Stomach smooth muscle (tissue), 2 donors: ENCODE measurements at regions not wholly inside any gene's neighbourhood (a gene's known extent, or its start where the extent isn't known, plus 50 kb on each side); places are given as distances from the start of the nearest gene placed in this dataset.

ENCODE experiments used
- H3K27ac ChIP-seq: one replicate; pipeline ENCODE4 v1.7.0; 2013; ENCODE audit warnings: mild to moderate bottlenecking, low read length, inconsistent platforms
- H3K27me3 ChIP-seq, 2 donors: one replicate each; pipeline ENCODE4 v1.7.0; 2013; ENCODE audit warnings: low read length in 2 of 2; ENCODE audit not compliant: insufficient read depth in 2 of 2, control insufficient read depth in 1 of 2
- H3K36me3 ChIP-seq, 2 donors: one replicate each; pipeline ENCODE4 v1.7.0; 2013; ENCODE audit warnings: low read length in 2 of 2; ENCODE audit not compliant: control insufficient read depth in 2 of 2, insufficient read depth in 2 of 2
- H3K4me1 ChIP-seq: one replicate; pipeline ENCODE4 v1.7.0; 2013; ENCODE audit warnings: low read length; ENCODE audit not compliant: control insufficient read depth, insufficient read depth
- H3K4me3 ChIP-seq, 2 donors: one replicate each; pipeline ENCODE4 v1.7.0; 2013; ENCODE audit warnings: low read length in 2 of 2
- H3K9ac ChIP-seq, 2 donors: one replicate each; pipeline ENCODE4 v1.7.0; 2013; ENCODE audit warnings: low read length in 2 of 2, mild to moderate bottlenecking in 1 of 2
- H3K9me3 ChIP-seq, 2 donors: one replicate each; pipeline ENCODE4 v1.7.0; 2013; ENCODE audit warnings: low read length in 2 of 2; ENCODE audit not compliant: control insufficient read depth in 2 of 2
- donor health status: healthy.
- donor health status: Pancreatic carcinoma.

GRCh38 chrX:10813761-10814160, 193.4 kb upstream of the MID1 start:
- no peak overlapping the region for H3K27ac ChIP-seq
- H3K27me3 ChIP-seq, result no peaks in the 10 kb centered on the region
- H3K36me3 ChIP-seq, result no peaks in the 10 kb centered on the region

GRCh38 chrX:10818651-10819050, 198.3 kb upstream of the MID1 start:
- Histone ChIP-seq H3K4me3 (no peak overlapping the region), H3K27me3 (no peaks in the 10 kb centered on the region), H3K27ac (no peak overlapping the region), H3K4me1 (no peaks in the 10 kb centered on the region), H3K9ac (no peak overlapping the region), H3K9me3 (no peaks in the 10 kb centered on the region), H3K36me3 (no peaks in the 10 kb centered on the region)

More at GRCh38 chrX:10813761-10814160, 193.4 kb upstream of the MID1 start:
- H3K4me1 ChIP-seq, result no peaks in the 10 kb centered on the region
- no peak overlapping the region for H3K4me3 ChIP-seq
- no peaks in the 10 kb centered on the region for H3K9me3 ChIP-seq
- H3K9ac ChIP-seq, result no peak overlapping the region

GRCh38 chrX:10819973-10820372, 199.6 kb upstream of the MID1 start:
- no peaks in the 10 kb centered on the region for H3K4me1 ChIP-seq
- H3K9me3 ChIP-seq, result no peaks in the 10 kb centered on the region
- no peak overlapping the region for H3K4me3 ChIP-seq
- H3K9ac ChIP-seq, result no peak overlapping the region
- no peak overlapping the region for H3K27ac ChIP-seq
- H3K36me3 ChIP-seq, result no peaks in the 10 kb centered on the region
- H3K27me3 ChIP-seq, result no peaks in the 10 kb centered on the region

- no peaks in the 10 kb centered on the region for H3K9me3 ChIP-seq
- no peaks in the 10 kb centered on the region for H3K27me3 ChIP-seq
- H3K27ac ChIP-seq, result no peak overlapping the region
- H3K4me1 ChIP-seq, result no peaks in the 10 kb centered on the region
- no peak overlapping the region for H3K9ac ChIP-seq
- H3K4me3 ChIP-seq, result peak overlapping the region in 1 of 2 donors; percentile 43
- H3K36me3 ChIP-seq, result no peaks in the 10 kb centered on the region
Measured at GRCh38 chrX:10821293-10821692, 200.9 kb upstream of the MID1 start.

GRCh38 chrX:10828036-10828435, 207.7 kb upstream of the MID1 start:
- no peaks in the 10 kb centered on the region for H3K36me3 ChIP-seq
- H3K27ac ChIP-seq, result no peak overlapping the region

GRCh38 chrX:10828640-10829039, 208.3 kb upstream of the MID1 start:
- H3K4me3 ChIP-seq, result no peak overlapping the region
- no peaks in the 10 kb centered on the region for H3K27me3 ChIP-seq
- no peaks in the 10 kb centered on the region for H3K36me3 ChIP-seq
- H3K4me1 ChIP-seq, result no peaks in the 10 kb centered on the region
- no peak overlapping the region for H3K9ac ChIP-seq
- H3K27ac ChIP-seq, result no peak overlapping the region
- no peaks in the 10 kb centered on the region for H3K9me3 ChIP-seq

More at GRCh38 chrX:10828036-10828435, 207.7 kb upstream of the MID1 start:
- Histone ChIP-seq H3K9ac (no peak overlapping the region), H3K9me3 (no peaks in the 10 kb centered on the region), H3K4me3 (no peak overlapping the region), H3K4me1 (no peaks in the 10 kb centered on the region), H3K27me3 (no peaks in the 10 kb centered on the region)

GRCh38 chrX:10831716-10832502, 211.5 kb upstream of the MID1 start:
- H3K36me3 ChIP-seq, result no peaks in the 10 kb centered on the region
- no peaks in the 10 kb centered on the region for H3K27me3 ChIP-seq
- H3K9ac ChIP-seq, result peak overlapping the region in 1 of 2 donors; percentile 55
- peak overlapping the region; percentile 33 to 52 for H3K4me3 ChIP-seq
- no peak overlapping the region for H3K27ac ChIP-seq
- H3K4me1 ChIP-seq, result no peaks in the 10 kb centered on the region
- H3K9me3 ChIP-seq, result no peaks in the 10 kb centered on the region

- H3K27ac ChIP-seq, result peak overlapping the region; percentile 4
- H3K4me1 ChIP-seq, result no peaks in the 10 kb centered on the region
- H3K4me3 ChIP-seq, result peak overlapping the region; percentile 66 to 67
- no peaks in the 10 kb centered on the region for H3K27me3 ChIP-seq
- H3K9me3 ChIP-seq, result no peaks in the 10 kb centered on the region
- H3K36me3 ChIP-seq, result no peaks in the 10 kb centered on the region
- H3K9ac ChIP-seq, result peak overlapping the region in 1 of 2 donors; percentile 55
Measured at GRCh38 chrX:10833299-10834169, 213.1 kb upstream of the MID1 start.

- Histone ChIP-seq H3K27me3 (peaks cover 0 to 2% of the 10 kb centered on the region in 2 donors), H3K9ac (no peak overlapping the region), H3K36me3 (no peaks in the 10 kb centered on the region), H3K4me3 (no peak overlapping the region), H3K9me3 (no peaks in the 10 kb centered on the region), H3K27ac (no peak overlapping the region), H3K4me1 (no peaks in the 10 kb centered on the region)
Measured at GRCh38 chrX:10841579-10841978, 221.2 kb upstream of the MID1 start.

GRCh38 chrX:10842646-10843045, 222.3 kb upstream of the MID1 start:
- no peak overlapping the region for H3K4me3 ChIP-seq
- H3K27me3 ChIP-seq, result peaks cover 0 to 2% of the 10 kb centered on the region in 2 donors
- no peak overlapping the region for H3K27ac ChIP-seq
- H3K36me3 ChIP-seq, result no peaks in the 10 kb centered on the region
- no peak overlapping the region for H3K9ac ChIP-seq
- no peaks in the 10 kb centered on the region for H3K4me1 ChIP-seq
- no peaks in the 10 kb centered on the region for H3K9me3 ChIP-seq
